ENCODE measurements at regions not wholly inside any gene's neighbourhood (a gene's known extent, or its start where the extent isn't known, plus 50 kb on each side); places are given as distances from the start of the nearest gene placed in this dataset.

- Histone ChIP-seq H3K27ac (ENCODE audit: low read depth in 1 of 2, low read length in 2 of 2) (no peak overlapping the region), H3K9ac (ENCODE audit: low read depth in 1 of 2, low read length in 2 of 2) (no peak overlapping the region), H3K36me3 (ENCODE audit: control insufficient read depth in 4 of 4, insufficient read depth in 3 of 4, low read depth in 1 of 4, low read length in 3 of 4) (no peaks in the 10 kb centered on the region), H3K27me3 (ENCODE audit: control insufficient read depth in 4 of 4, insufficient read depth in 4 of 4, low read length in 3 of 4) (no peaks in the 10 kb centered on the region), H3K4me1 (ENCODE audit: control insufficient read depth in 4 of 4, insufficient read depth in 4 of 4, low read length in 3 of 4) (no peaks in the 10 kb centered on the region), H3K9me3 (ENCODE audit: control insufficient read depth in 4 of 4, low read length in 3 of 4) (no peaks in the 10 kb centered on the region), H3K4me3 (ENCODE audit: low read depth in 1 of 3, low read length in 3 of 3) (no peak overlapping the region)
- no peak for DNase-seq (ENCODE audit: low spot score)
- WGBS = 56% methylated on average over 1 of the region's 1 CpG
- TF ChIP-seq YY1 (IDR thresholded peaks at IDR 0.05) (no peak), ZBTB33 (IDR thresholded peaks at IDR 0.05) (no peak), RAD21 (IDR thresholded peaks at IDR 0.05) (no peak), HNF4G (IDR thresholded peaks at IDR 0.05) (no peak), FOXA1 (IDR thresholded peaks at IDR 0.05) (no peak), EGR1 (IDR thresholded peaks at IDR 0.05; ENCODE audit: low read depth in 2 of 2) (no peak), FOXA2 (IDR thresholded peaks at IDR 0.05) (no peak), RXRA (IDR thresholded peaks at IDR 0.05) (no peak), ATF3 (IDR thresholded peaks at IDR 0.05) (no peak), GABPA (IDR thresholded peaks at IDR 0.05 in 1 of 2, conservative IDR thresholded peaks at IDR 0.05 in 1 of 2) (no peak)
- TF ChIP-seq, protein P1, sequence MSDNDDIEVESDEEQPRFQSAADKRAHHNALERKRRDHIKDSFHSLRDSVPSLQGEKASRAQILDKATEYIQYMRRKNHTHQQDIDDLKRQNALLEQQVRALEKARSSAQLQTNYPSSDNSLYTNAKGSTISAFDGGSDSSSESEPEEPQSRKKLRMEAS (IDR thresholded peaks at IDR 0.05) = no peak
Observed at GRCh38 chr11:82601711-82602110, 132.0 kb downstream of the FAM181B start.

- 74% methylated on average over 2 of the region's 2 CpGs for WGBS
- Histone ChIP-seq H3K4me3 (ENCODE audit: low read depth in 1 of 3, low read length in 3 of 3) (no peak overlapping the region), H3K36me3 (ENCODE audit: control insufficient read depth in 4 of 4, insufficient read depth in 3 of 4, low read depth in 1 of 4, low read length in 3 of 4) (no peaks in the 10 kb centered on the region), H3K27me3 (ENCODE audit: control insufficient read depth in 4 of 4, insufficient read depth in 4 of 4, low read length in 3 of 4) (no peaks in the 10 kb centered on the region), H3K27ac (ENCODE audit: low read depth in 1 of 2, low read length in 2 of 2) (no peak overlapping the region), H3K9ac (ENCODE audit: low read depth in 1 of 2, low read length in 2 of 2) (no peak overlapping the region), H3K9me3 (ENCODE audit: control insufficient read depth in 4 of 4, low read length in 3 of 4) (no peaks in the 10 kb centered on the region), H3K4me1 (ENCODE audit: control insufficient read depth in 4 of 4, insufficient read depth in 4 of 4, low read length in 3 of 4) (no peaks in the 10 kb centered on the region)
- DNase-seq (ENCODE audit: low spot score) = no peak
- TF ChIP-seq ZBTB33 (IDR thresholded peaks at IDR 0.05) (no peak), EGR1 (IDR thresholded peaks at IDR 0.05; ENCODE audit: low read depth in 2 of 2) (no peak), CTCF (IDR thresholded peaks at IDR 0.05; ENCODE audit: low read depth, low read length, missing input control) (no peak), FOXA1 (IDR thresholded peaks at IDR 0.05) (no peak), ATF3 (IDR thresholded peaks at IDR 0.05) (no peak), SP1 (IDR thresholded peaks at IDR 0.05) (no peak), RAD21 (IDR thresholded peaks at IDR 0.05) (no peak), HNF4G (IDR thresholded peaks at IDR 0.05) (no peak), NR2F2 (IDR thresholded peaks at IDR 0.05) (no peak), GABPA (IDR thresholded peaks at IDR 0.05 in 1 of 2, conservative IDR thresholded peaks at IDR 0.05 in 1 of 2) (no peak), TAF1 (conservative IDR thresholded peaks at IDR 0.05) (no peak)
Observed at GRCh38 chr11:82599836-82600235, 133.8 kb downstream of the FAM181B start.

Data from liver (tissue), 8 donors.